ENCODE measurements at regions not wholly inside any gene's neighbourhood (a gene's known extent, or its start where the extent isn't known, plus 50 kb on each side); places are given as distances from the start of the nearest gene placed in this dataset.

- Mint-ChIP-seq H3K27me3 (ENCODE audit: unreplicated experiment) (peaks cover 2% of the 10 kb centered on the region), H3K9me3 (ENCODE audit: unreplicated experiment) (peaks cover 12% of the 10 kb centered on the region), H3K4me3 (ENCODE audit: unreplicated experiment) (no peak overlapping the region), H3K27ac (ENCODE audit: unreplicated experiment) (no peak overlapping the region), H3K4me1 (ENCODE audit: low read depth, unreplicated experiment) (no peaks in the 10 kb centered on the region), H3K36me3 (ENCODE audit: unreplicated experiment) (peaks cover 11% of the 10 kb centered on the region)
- no peak for DNase-seq
- no peak for TF ChIP-seq CTCF (IDR thresholded peaks at IDR 0.05; ENCODE audit: partially characterized antibody, unreplicated experiment)
Observed at GRCh38 chr13:40319699-40320579, 346.5 kb downstream of the FOXO1 start.

DNA sequence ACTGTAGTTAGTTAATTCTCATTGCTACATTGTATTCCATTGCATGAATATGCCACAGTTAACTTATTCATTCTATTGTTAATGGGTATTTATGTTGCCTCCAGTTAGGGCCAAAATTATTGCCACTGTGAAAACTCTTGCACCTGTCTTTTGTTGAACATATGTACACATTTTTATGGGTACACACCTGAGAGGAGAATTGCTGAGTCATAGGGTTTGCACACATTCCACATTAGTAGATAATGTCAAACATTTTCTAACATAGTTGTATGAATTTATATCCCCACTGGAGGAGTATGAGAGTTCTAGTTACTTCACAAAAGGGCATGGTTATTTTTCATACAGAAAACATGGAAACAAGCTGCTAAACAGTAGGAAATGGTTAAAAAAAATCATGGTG is 338.4 kb downstream of the FOXO1 start:
- TF ChIP-seq CTCF (IDR thresholded peaks at IDR 0.05; ENCODE audit: partially characterized antibody, unreplicated experiment) = no peak
- peaks cover 2% of the 10 kb centered on the region for H3K27me3 Mint-ChIP-seq (ENCODE audit: unreplicated experiment)
- H3K27ac Mint-ChIP-seq (ENCODE audit: unreplicated experiment) = no peak overlapping the region
- DNase-seq = no peak
- H3K36me3 Mint-ChIP-seq (ENCODE audit: unreplicated experiment) = peaks cover 16% of the 10 kb centered on the region
- H3K4me3 Mint-ChIP-seq (ENCODE audit: unreplicated experiment) = no peak overlapping the region
- H3K4me1 Mint-ChIP-seq (ENCODE audit: low read depth, unreplicated experiment) = no peaks in the 10 kb centered on the region
- H3K9me3 Mint-ChIP-seq (ENCODE audit: unreplicated experiment) = peaks cover 2% of the 10 kb centered on the region

GRCh38 chr13:40329781-40330485 is 336.5 kb downstream of the FOXO1 start:
- Mint-ChIP-seq H3K27me3 (ENCODE audit: unreplicated experiment) (no peaks in the 10 kb centered on the region), H3K9me3 (ENCODE audit: unreplicated experiment) (no peaks in the 10 kb centered on the region), H3K4me3 (ENCODE audit: unreplicated experiment) (no peak overlapping the region), H3K36me3 (ENCODE audit: unreplicated experiment) (peaks cover 6% of the 10 kb centered on the region), H3K27ac (ENCODE audit: unreplicated experiment) (no peak overlapping the region), H3K4me1 (ENCODE audit: low read depth, unreplicated experiment) (no peaks in the 10 kb centered on the region)
- no peak for TF ChIP-seq CTCF (IDR thresholded peaks at IDR 0.05; ENCODE audit: partially characterized antibody, unreplicated experiment)
- no peak for DNase-seq

DNA sequence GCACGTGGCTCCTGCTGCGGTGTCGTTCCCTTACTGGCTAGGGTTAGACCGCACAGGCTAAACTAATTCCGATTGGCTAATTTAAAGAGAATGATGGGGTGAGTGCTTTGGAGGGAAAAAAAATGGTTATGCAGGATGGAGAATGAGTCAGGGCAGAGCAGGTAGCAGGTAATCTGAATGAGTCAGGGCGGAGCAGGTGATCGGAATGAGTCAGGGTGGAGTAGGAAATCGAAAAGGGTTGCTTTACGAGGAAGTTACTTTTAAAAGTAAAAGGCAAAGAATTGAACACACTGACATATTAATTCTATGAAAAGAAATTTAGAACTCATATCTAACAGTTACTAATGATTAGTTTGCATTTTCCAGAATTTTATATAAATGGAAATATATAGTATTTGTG is 335.5 kb downstream of the FOXO1 start:
- no peak overlapping the region for H3K4me3 Mint-ChIP-seq (ENCODE audit: unreplicated experiment)
- H3K27me3 Mint-ChIP-seq (ENCODE audit: unreplicated experiment) = no peaks in the 10 kb centered on the region
- H3K4me1 Mint-ChIP-seq (ENCODE audit: low read depth, unreplicated experiment) = no peaks in the 10 kb centered on the region
- H3K9me3 Mint-ChIP-seq (ENCODE audit: unreplicated experiment) = no peaks in the 10 kb centered on the region
- no peak for TF ChIP-seq CTCF (IDR thresholded peaks at IDR 0.05; ENCODE audit: partially characterized antibody, unreplicated experiment)
- H3K27ac Mint-ChIP-seq (ENCODE audit: unreplicated experiment) = no peak overlapping the region
- DNase-seq = no peak
- no peaks in the 10 kb centered on the region for H3K36me3 Mint-ChIP-seq (ENCODE audit: unreplicated experiment)

GRCh38 chr13:40331802-40332201 is 334.6 kb downstream of the FOXO1 start:
- Mint-ChIP-seq H3K4me1 (ENCODE audit: low read depth, unreplicated experiment) (no peaks in the 10 kb centered on the region), H3K4me3 (ENCODE audit: unreplicated experiment) (no peak overlapping the region), H3K36me3 (ENCODE audit: unreplicated experiment) (no peaks in the 10 kb centered on the region), H3K9me3 (ENCODE audit: unreplicated experiment) (no peaks in the 10 kb centered on the region), H3K27ac (ENCODE audit: unreplicated experiment) (no peak overlapping the region), H3K27me3 (ENCODE audit: unreplicated experiment) (no peaks in the 10 kb centered on the region)
- DNase-seq = no peak
- TF ChIP-seq CTCF (IDR thresholded peaks at IDR 0.05; ENCODE audit: partially characterized antibody, unreplicated experiment) = no peak

All from glutamatergic neuron (in vitro differentiated cells).